ENCODE measurements at regions not wholly inside any gene's neighbourhood (a gene's known extent, or its start where the extent isn't known, plus 50 kb on each side); places are given as distances from the start of the nearest gene placed in this dataset.

GRCh38 chr6:140874066-140874465 is 1258.7 kb upstream of the GJE1 start:
- H3K4me3 ChIP-seq (ENCODE audit: low read length), result no peak overlapping the region
- H3K9me3 ChIP-seq (ENCODE audit: insufficient read depth, low read depth, low read length), result no peaks in the 10 kb centered on the region
- H3K36me3 ChIP-seq (ENCODE audit: insufficient read depth, low read length), result no peaks in the 10 kb centered on the region
- WGBS, result 86% methylated on average over 3 of the region's 3 CpGs
- H3K27me3 ChIP-seq (ENCODE audit: insufficient read depth, low read length), result no peaks in the 10 kb centered on the region
- H3K27ac ChIP-seq (ENCODE audit: low read depth, low read length), result no peak overlapping the region
- no peaks in the 10 kb centered on the region for H3K4me1 ChIP-seq (ENCODE audit: insufficient read depth, low read length)
- H3K9ac ChIP-seq (ENCODE audit: low read depth, low read length), result no peak overlapping the region

- Histone ChIP-seq H3K27ac (ENCODE audit: low read depth, low read length) (no peak overlapping the region), H3K9ac (ENCODE audit: low read depth, low read length) (no peak overlapping the region), H3K4me1 (ENCODE audit: insufficient read depth, low read length) (no peaks in the 10 kb centered on the region), H3K4me3 (ENCODE audit: low read length) (no peak overlapping the region), H3K36me3 (ENCODE audit: insufficient read depth, low read length) (no peaks in the 10 kb centered on the region), H3K9me3 (ENCODE audit: insufficient read depth, low read depth, low read length) (no peaks in the 10 kb centered on the region), H3K27me3 (ENCODE audit: insufficient read depth, low read length) (no peaks in the 10 kb centered on the region)
Observed at GRCh38 chr6:140872885-140873284, 1259.8 kb upstream of the GJE1 start.

GRCh38 chr6:140871911-140872310 is 1260.8 kb upstream of the GJE1 start:
- no peaks in the 10 kb centered on the region for H3K9me3 ChIP-seq (ENCODE audit: insufficient read depth, low read depth, low read length)
- no peak overlapping the region for H3K27ac ChIP-seq (ENCODE audit: low read depth, low read length)
- H3K4me1 ChIP-seq (ENCODE audit: insufficient read depth, low read length), result no peaks in the 10 kb centered on the region
- H3K27me3 ChIP-seq (ENCODE audit: insufficient read depth, low read length), result no peaks in the 10 kb centered on the region
- no peaks in the 10 kb centered on the region for H3K36me3 ChIP-seq (ENCODE audit: insufficient read depth, low read length)
- H3K4me3 ChIP-seq (ENCODE audit: low read length), result no peak overlapping the region
- H3K9ac ChIP-seq (ENCODE audit: low read depth, low read length), result no peak overlapping the region

GRCh38 chr6:140867336-140867735 is 1265.4 kb upstream of the GJE1 start:
- H3K4me1 ChIP-seq (ENCODE audit: insufficient read depth, low read length), result no peaks in the 10 kb centered on the region
- no peak overlapping the region for H3K9ac ChIP-seq (ENCODE audit: low read depth, low read length)
- H3K9me3 ChIP-seq (ENCODE audit: insufficient read depth, low read depth, low read length), result no peaks in the 10 kb centered on the region
- no peak overlapping the region for H3K27ac ChIP-seq (ENCODE audit: low read depth, low read length)
- H3K36me3 ChIP-seq (ENCODE audit: insufficient read depth, low read length), result no peaks in the 10 kb centered on the region
- H3K27me3 ChIP-seq (ENCODE audit: insufficient read depth, low read length), result no peaks in the 10 kb centered on the region
- no peak overlapping the region for H3K4me3 ChIP-seq (ENCODE audit: low read length)

GRCh38 chr6:140858381-140858971 is 1274.2 kb upstream of the GJE1 start:
- Histone ChIP-seq H3K27me3 (ENCODE audit: insufficient read depth, low read length) (no peaks in the 10 kb centered on the region), H3K36me3 (ENCODE audit: insufficient read depth, low read length) (no peaks in the 10 kb centered on the region), H3K4me3 (ENCODE audit: low read length) (no peak overlapping the region), H3K4me1 (ENCODE audit: insufficient read depth, low read length) (no peaks in the 10 kb centered on the region), H3K9me3 (ENCODE audit: insufficient read depth, low read depth, low read length) (no peaks in the 10 kb centered on the region), H3K9ac (ENCODE audit: low read depth, low read length) (no peak overlapping the region), H3K27ac (ENCODE audit: low read depth, low read length) (no peak overlapping the region)
- 84% methylated on average over 10 of the region's 10 CpGs for WGBS

GRCh38 chr6:140857739-140858380 is 1274.9 kb upstream of the GJE1 start:
- 100% methylated on average over 1 of the region's 1 CpG for WGBS
- no peak overlapping the region for H3K27ac ChIP-seq (ENCODE audit: low read depth, low read length)
- H3K36me3 ChIP-seq (ENCODE audit: insufficient read depth, low read length), result no peaks in the 10 kb centered on the region
- no peaks in the 10 kb centered on the region for H3K9me3 ChIP-seq (ENCODE audit: insufficient read depth, low read depth, low read length)
- H3K9ac ChIP-seq (ENCODE audit: low read depth, low read length), result no peak overlapping the region
- no peaks in the 10 kb centered on the region for H3K27me3 ChIP-seq (ENCODE audit: insufficient read depth, low read length)
- H3K4me1 ChIP-seq (ENCODE audit: insufficient read depth, low read length), result no peaks in the 10 kb centered on the region
- H3K4me3 ChIP-seq (ENCODE audit: low read length), result no peak overlapping the region

- Histone ChIP-seq H3K4me1 (ENCODE audit: insufficient read depth, low read length) (no peaks in the 10 kb centered on the region), H3K9me3 (ENCODE audit: insufficient read depth, low read depth, low read length) (no peaks in the 10 kb centered on the region), H3K27me3 (ENCODE audit: insufficient read depth, low read length) (no peaks in the 10 kb centered on the region), H3K4me3 (ENCODE audit: low read length) (no peak overlapping the region), H3K27ac (ENCODE audit: low read depth, low read length) (no peak overlapping the region), H3K36me3 (ENCODE audit: insufficient read depth, low read length) (no peaks in the 10 kb centered on the region), H3K9ac (ENCODE audit: low read depth, low read length) (no peak overlapping the region)
Observed at GRCh38 chr6:140855520-140855919, 1277.2 kb upstream of the GJE1 start.

- H3K36me3 ChIP-seq (ENCODE audit: insufficient read depth, low read length), result no peaks in the 10 kb centered on the region
- no peaks in the 10 kb centered on the region for H3K4me1 ChIP-seq (ENCODE audit: insufficient read depth, low read length)
- no peaks in the 10 kb centered on the region for H3K27me3 ChIP-seq (ENCODE audit: insufficient read depth, low read length)
- no peak overlapping the region for H3K9ac ChIP-seq (ENCODE audit: low read depth, low read length)
- no peaks in the 10 kb centered on the region for H3K9me3 ChIP-seq (ENCODE audit: insufficient read depth, low read depth, low read length)
- H3K27ac ChIP-seq (ENCODE audit: low read depth, low read length), result no peak overlapping the region
- WGBS, result 98% methylated on average over 1 of the region's 1 CpG
- no peak overlapping the region for H3K4me3 ChIP-seq (ENCODE audit: low read length)
Observed at GRCh38 chr6:140854318-140854717, 1278.4 kb upstream of the GJE1 start.

- Histone ChIP-seq H3K27me3 (ENCODE audit: insufficient read depth, low read length) (no peaks in the 10 kb centered on the region), H3K27ac (ENCODE audit: low read depth, low read length) (no peak overlapping the region), H3K4me3 (ENCODE audit: low read length) (no peak overlapping the region), H3K9me3 (ENCODE audit: insufficient read depth, low read depth, low read length) (no peaks in the 10 kb centered on the region), H3K4me1 (ENCODE audit: insufficient read depth, low read length) (no peaks in the 10 kb centered on the region), H3K9ac (ENCODE audit: low read depth, low read length) (no peak overlapping the region), H3K36me3 (ENCODE audit: insufficient read depth, low read length) (no peaks in the 10 kb centered on the region)
- 93% methylated on average over 1 of the region's 1 CpG for WGBS
Observed at GRCh38 chr6:140850438-140850837, 1282.3 kb upstream of the GJE1 start.

GRCh38 chr6:140849456-140849855 is 1283.3 kb upstream of the GJE1 start:
- Histone ChIP-seq H3K36me3 (ENCODE audit: insufficient read depth, low read length) (no peaks in the 10 kb centered on the region), H3K4me1 (ENCODE audit: insufficient read depth, low read length) (no peaks in the 10 kb centered on the region), H3K9me3 (ENCODE audit: insufficient read depth, low read depth, low read length) (no peaks in the 10 kb centered on the region), H3K9ac (ENCODE audit: low read depth, low read length) (no peak overlapping the region), H3K27me3 (ENCODE audit: insufficient read depth, low read length) (no peaks in the 10 kb centered on the region), H3K4me3 (ENCODE audit: low read length) (no peak overlapping the region), H3K27ac (ENCODE audit: low read depth, low read length) (no peak overlapping the region)
- WGBS, result 100% methylated on average over 1 of the region's 1 CpG

- Histone ChIP-seq H3K4me3 (ENCODE audit: low read length) (no peak overlapping the region), H3K9ac (ENCODE audit: low read depth, low read length) (no peak overlapping the region), H3K27me3 (ENCODE audit: insufficient read depth, low read length) (no peaks in the 10 kb centered on the region), H3K4me1 (ENCODE audit: insufficient read depth, low read length) (no peaks in the 10 kb centered on the region), H3K27ac (ENCODE audit: low read depth, low read length) (no peak overlapping the region), H3K9me3 (ENCODE audit: insufficient read depth, low read depth, low read length) (no peaks in the 10 kb centered on the region), H3K36me3 (ENCODE audit: insufficient read depth, low read length) (no peaks in the 10 kb centered on the region)
- no CpG with 5 or more reads among the region's 2 CpGs for WGBS
Observed at GRCh38 chr6:140847262-140847645, 1285.5 kb upstream of the GJE1 start.
